PFSK-1 (cell line): ENCODE measurements at regions not wholly inside any gene's neighbourhood (a gene's known extent, or its start where the extent isn't known, plus 50 kb on each side); places are given as distances from the start of the nearest gene placed in this dataset.

Experiments used
- REST ChIP-seq, 2 experiments: IDR thresholded peaks; 2 replicates each; pipeline versions ENCODE4 v1.6.1 to v1.8.0; 2011 to 2012; ENCODE audit warnings: low read depth in 2 of 2, low read length in 2 of 2, control low read depth in 1 of 2, inconsistent platforms in 1 of 2, mild to moderate bottlenecking in 1 of 2, moderate library complexity in 1 of 2; ENCODE audit not compliant: insufficient read depth in 1 of 2
- SIN3A ChIP-seq: IDR thresholded peaks from 2 replicates; pipeline ENCODE4 v1.6.1; 2012; ENCODE audit warnings: mild to moderate bottlenecking, low read length, moderate library complexity, borderline replicate concordance; ENCODE audit not compliant: insufficient read depth
- TAF1 ChIP-seq: IDR thresholded peaks from 2 replicates; pipeline ENCODE4 v1.6.1; 2012; ENCODE audit warnings: low read length, control low read depth, borderline replicate concordance; ENCODE audit not compliant: insufficient read depth

GRCh38 chr4:177562163-177562562 lies 119.9 kb upstream of the AGA start:
- no peak for TF ChIP-seq SIN3A
- no peak for TF ChIP-seq TAF1
- no peak for TF ChIP-seq REST (IDR thresholded peaks at IDR 0.05; ENCODE audit: insufficient read depth in 1 of 2, low read depth in 2 of 2, low read length in 2 of 2)
